ENCODE measurements at regions not wholly inside any gene's neighbourhood (a gene's known extent, or its start where the extent isn't known, plus 50 kb on each side); places are given as distances from the start of the nearest gene placed in this dataset.

GRCh38 chr5:158409507-158409906 lies 550.6 kb upstream of the CLINT1 start:
- Histone ChIP-seq H3K4me3 (ENCODE audit: low read depth, low read length, poor library complexity, severe bottlenecking) (no peak overlapping the region), H3K79me2 (ENCODE audit: insufficient read depth, low read depth, low read length) (no peaks in the 10 kb centered on the region), H3K4me1 (ENCODE audit: insufficient read depth, low read length, poor library complexity, severe bottlenecking) (peaks cover 7% of the 10 kb centered on the region), H3K9me2 (ENCODE audit: insufficient read depth, low read length) (no peaks in the 10 kb centered on the region), H3K4me2 (ENCODE audit: low read length) (no peak overlapping the region), H2AFZ (ENCODE audit: low read length) (no peak overlapping the region; the same call in 1 of the 2 replicates), H3K9me3 (ENCODE audit: low read length) (peaks cover 4% of the 10 kb centered on the region; the same call in 1 of the 2 replicates), H4K20me1 (ENCODE audit: insufficient read depth, low read length) (no peaks in the 10 kb centered on the region), H3K27ac (ENCODE audit: low read depth, low read length, poor library complexity, severe bottlenecking) (no peak overlapping the region), H3K36me3 (ENCODE audit: insufficient read depth, low read length) (no peaks in the 10 kb centered on the region; the same call in 1 of the 2 replicates)
- no TSS peak for BruUV-seq (replicated peaks)
- intact Hi-C loops (cut with micrococcal nuclease; ENCODE audit: unreplicated experiment) = no loop called here
- ChIA-PET POLR2A (interaction anchor here (0.6 to 1.8 kb wide), 5 partner anchors 10 to 250 kb away, joined by 3 to 7 read pairs (median 5); no protein-coding TSS in a partner anchor), CTCF (ENCODE audit: unreplicated experiment) (no interaction called here)
- no peak for TF ChIP-seq EZH2phosphoT487 (IDR thresholded peaks at IDR 0.05; ENCODE audit: borderline replicate concordance, low read depth, low read length)
- TF ChIP-seq, protein P1, sequence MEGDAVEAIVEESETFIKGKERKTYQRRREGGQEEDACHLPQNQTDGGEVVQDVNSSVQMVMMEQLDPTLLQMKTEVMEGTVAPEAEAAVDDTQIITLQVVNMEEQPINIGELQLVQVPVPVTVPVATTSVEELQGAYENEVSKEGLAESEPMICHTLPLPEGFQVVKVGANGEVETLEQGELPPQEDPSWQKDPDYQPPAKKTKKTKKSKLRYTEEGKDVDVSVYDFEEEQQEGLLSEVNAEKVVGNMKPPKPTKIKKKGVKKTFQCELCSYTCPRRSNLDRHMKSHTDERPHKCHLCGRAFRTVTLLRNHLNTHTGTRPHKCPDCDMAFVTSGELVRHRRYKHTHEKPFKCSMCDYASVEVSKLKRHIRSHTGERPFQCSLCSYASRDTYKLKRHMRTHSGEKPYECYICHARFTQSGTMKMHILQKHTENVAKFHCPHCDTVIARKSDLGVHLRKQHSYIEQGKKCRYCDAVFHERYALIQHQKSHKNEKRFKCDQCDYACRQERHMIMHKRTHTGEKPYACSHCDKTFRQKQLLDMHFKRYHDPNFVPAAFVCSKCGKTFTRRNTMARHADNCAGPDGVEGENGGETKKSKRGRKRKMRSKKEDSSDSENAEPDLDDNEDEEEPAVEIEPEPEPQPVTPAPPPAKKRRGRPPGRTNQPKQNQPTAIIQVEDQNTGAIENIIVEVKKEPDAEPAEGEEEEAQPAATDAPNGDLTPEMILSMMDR (conservative IDR thresholded peaks at IDR 0.05; ENCODE audit: low read length) = no peak
- no peak for DNase-seq (ENCODE audit: low spot score)

GRCh38 chr5:158407824-158408195 lies 548.9 kb upstream of the CLINT1 start:
- H3K4me2 ChIP-seq (ENCODE audit: low read length) = no peak overlapping the region
- H2AFZ ChIP-seq (ENCODE audit: low read length) = no peak overlapping the region
- H3K9me3 ChIP-seq (ENCODE audit: low read length) = peaks cover 18% of the 10 kb centered on the region; the same call in 1 of the 2 replicates
- H3K4me3 ChIP-seq (ENCODE audit: low read depth, low read length, poor library complexity, severe bottlenecking) = no peak overlapping the region
- DNase-seq (ENCODE audit: low spot score) = no peak
- CTCF ChIA-PET (ENCODE audit: unreplicated experiment) = no interaction called here
- POLR2A ChIA-PET = interaction anchor here (0.6 to 0.8 kb wide), 3 partner anchors 125 to 260 kb away, joined by 3 to 4 read pairs (median 4); no protein-coding TSS in a partner anchor
- H3K27ac ChIP-seq (ENCODE audit: low read depth, low read length, poor library complexity, severe bottlenecking) = no peak overlapping the region
- peaks cover 12% of the 10 kb centered on the region; the same call in 1 of the 2 replicates for H3K36me3 ChIP-seq (ENCODE audit: insufficient read depth, low read length)
- H3K9me2 ChIP-seq (ENCODE audit: insufficient read depth, low read length) = no peaks in the 10 kb centered on the region
- BruUV-seq (replicated peaks) = no TSS peak
- no peaks in the 10 kb centered on the region for H3K79me2 ChIP-seq (ENCODE audit: insufficient read depth, low read depth, low read length)
- H3K4me1 ChIP-seq (ENCODE audit: insufficient read depth, low read length, poor library complexity, severe bottlenecking) = peaks cover 7% of the 10 kb centered on the region
- H4K20me1 ChIP-seq (ENCODE audit: insufficient read depth, low read length) = no peaks in the 10 kb centered on the region
- TF ChIP-seq EZH2phosphoT487 (IDR thresholded peaks at IDR 0.05; ENCODE audit: borderline replicate concordance, low read depth, low read length) = no peak
- TF ChIP-seq, protein P1 (conservative IDR thresholded peaks at IDR 0.05; ENCODE audit: low read length) = no peak
- intact Hi-C loops (cut with micrococcal nuclease; ENCODE audit: unreplicated experiment) = no loop called here
